Vagina (tissue), 2 donors: ENCODE measurements at regions not wholly inside any gene's neighbourhood (a gene's known extent, or its start where the extent isn't known, plus 50 kb on each side); places are given as distances from the start of the nearest gene placed in this dataset.

Source experiments
- POLR2A ChIP-seq, 2 donors: fragments of 450-650 bp; IDR thresholded peaks; one replicate each; pipeline ENCODE4 v1.6.1; 2017; ENCODE audit warnings: antibody characterized with exemption in 2 of 2, mild to moderate bottlenecking in 2 of 2, moderate library complexity in 2 of 2
- POLR2AphosphoS5 ChIP-seq, 2 donors: sonication (generic); formaldehyde crosslinking; IDR thresholded peaks; one replicate each; pipeline ENCODE4 v1.9.0; 2017; ENCODE audit warnings: antibody characterized with exemption in 2 of 2, mild to moderate bottlenecking in 2 of 2, low read depth in 1 of 2; ENCODE audit not compliant: insufficient read depth in 1 of 2

DNA sequence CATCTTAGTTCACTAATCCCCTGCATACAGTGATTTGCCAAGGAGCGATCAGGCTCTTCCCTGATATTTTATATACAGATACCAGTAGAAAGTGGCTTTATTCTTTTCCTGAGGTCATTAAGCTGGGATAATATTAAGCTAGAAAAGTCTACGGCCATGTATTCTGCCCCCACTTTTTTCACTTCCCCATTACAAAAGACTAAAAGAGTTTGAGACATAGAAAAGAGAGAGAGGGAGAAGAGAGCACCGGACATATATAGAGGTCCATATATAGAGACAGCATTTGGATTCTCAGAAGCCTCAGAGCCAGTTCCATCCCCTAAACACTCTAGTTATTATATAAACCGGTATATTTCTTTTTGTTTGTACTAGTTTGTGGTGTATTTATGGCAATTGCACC, 166.5 kb upstream of the ANKFN1 start:
- no peak for TF ChIP-seq POLR2AphosphoS5 (IDR thresholded peaks at IDR 0.05; ENCODE audit: insufficient read depth in 1 of 2, low read depth in 1 of 2)
- TF ChIP-seq POLR2A (IDR thresholded peaks at IDR 0.05) = no peak
